SU-DHL-6 (cell line): ENCODE measurements at regions not wholly inside any gene's neighbourhood (a gene's known extent, or its start where the extent isn't known, plus 50 kb on each side); places are given as distances from the start of the nearest gene placed in this dataset.

Experiments used
- CTCF ChIP-seq: fragments of 200-600 bp; sonication (generic); IDR thresholded peaks from one replicate; pipeline ENCODE4 v1.5.1; 2017; ENCODE audit warnings: antibody characterized with exemption, mild to moderate bottlenecking, low read length, moderate library complexity; ENCODE audit not compliant: insufficient read depth, poor library complexity, severe bottlenecking
- EZH2phosphoT487 ChIP-seq: fragments of 200-600 bp; sonication (generic), shearing (Covaris generic); conservative IDR thresholded peaks from 2 replicates; pipeline ENCODE4 v1.6.1; 2018; ENCODE audit warnings: mild to moderate bottlenecking, antibody characterized with exemption, low read length, moderate library complexity, mixed read lengths

GRCh38 chr11:120010775-120011174 lies 127.1 kb downstream of the TRIM29 start:
- no peak for TF ChIP-seq EZH2phosphoT487
- TF ChIP-seq CTCF: no peak
